Activated T-helper 17 cell treated with anti-CD3 and anti-CD28 coated beads, Interleukin-2, amount 50 U/mL, for 72 hours (primary cell): ENCODE measurements at regions not wholly inside any gene's neighbourhood (a gene's known extent, or its start where the extent isn't known, plus 50 kb on each side); places are given as distances from the start of the nearest gene placed in this dataset.

Source experiments
- ATAC-seq: fragments of 150-1000 bp; cut with Tn5 transposase; replicated peaks from 2 replicates; pipeline ENCODE4 v1.10.0; 2021; ENCODE audit warnings: mild to moderate bottlenecking, moderate library complexity
- H3K27ac Mint-ChIP-seq: one replicate; pipeline ENCODE4 v1.8.0; 2022; ENCODE audit warnings: mixed read lengths
- H3K27me3 Mint-ChIP-seq: one replicate; pipeline ENCODE4 v1.8.0; 2022; ENCODE audit warnings: mixed read lengths
- H3K36me3 Mint-ChIP-seq: one replicate; pipeline ENCODE4 v1.8.0; 2022; ENCODE audit warnings: low read depth, mild to moderate bottlenecking, mixed read lengths
- H3K4me1 Mint-ChIP-seq: one replicate; pipeline ENCODE4 v1.8.0; 2022; ENCODE audit warnings: mixed read lengths
- H3K4me3 Mint-ChIP-seq: one replicate; pipeline ENCODE4 v1.8.0; 2022; ENCODE audit warnings: mild to moderate bottlenecking, mixed read lengths
- H3K9me3 Mint-ChIP-seq: one replicate; pipeline ENCODE4 v1.8.0; 2022; ENCODE audit warnings: mixed read lengths

DNA sequence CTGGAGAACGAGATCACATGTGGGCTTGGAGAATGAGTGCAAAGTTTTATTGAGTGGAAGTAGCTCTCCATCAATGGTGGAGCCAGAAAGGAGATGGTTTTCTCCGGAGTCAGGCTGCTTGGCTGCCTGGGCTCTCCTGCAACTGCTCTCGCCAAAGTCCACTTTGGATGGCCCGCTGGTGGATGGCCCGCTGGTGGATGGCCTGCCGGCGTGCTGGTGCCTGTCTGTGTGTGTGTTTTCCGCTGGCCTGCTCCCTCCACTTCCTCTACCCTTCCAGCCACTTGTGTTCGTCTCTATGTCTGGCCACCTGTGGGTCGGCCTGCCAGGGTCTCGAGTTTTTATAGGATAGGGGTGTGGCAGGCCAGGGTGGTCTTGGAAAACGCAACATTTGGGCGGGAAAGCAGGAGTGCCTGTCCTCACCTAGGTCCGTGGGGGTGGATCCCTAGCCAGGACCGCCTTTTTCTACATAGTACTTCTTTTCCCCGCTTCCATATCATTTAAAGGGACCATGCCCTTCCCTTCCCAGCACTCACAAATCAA is 1292.1 kb upstream of the PIK3C3 start:
- H3K9me3 Mint-ChIP-seq, result peaks cover 18% of the 10 kb centered on the region

DNA sequence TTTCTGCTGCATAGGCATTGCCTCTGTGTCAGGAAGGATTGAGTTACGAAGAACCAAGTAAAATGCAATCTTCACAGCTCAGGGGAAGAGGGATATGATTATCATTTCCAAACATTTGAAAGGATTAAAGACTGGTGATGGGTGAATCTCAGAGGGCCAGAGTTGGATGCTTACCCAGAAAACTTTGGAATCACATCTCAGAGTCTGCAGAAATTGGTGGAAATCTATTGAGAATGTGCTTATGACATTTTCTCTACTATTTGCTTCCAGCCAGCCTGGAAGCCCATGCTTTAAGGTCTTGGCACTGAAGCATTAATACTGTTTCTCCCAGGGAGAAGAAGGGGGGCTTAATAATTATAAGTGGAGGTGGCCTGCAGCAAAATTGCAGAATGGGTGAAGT is 1301.4 kb upstream of the PIK3C3 start:
- ATAC-seq, result no peak
- Mint-ChIP-seq H3K36me3 (no peaks in the 10 kb centered on the region), H3K9me3 (peaks cover 27% of the 10 kb centered on the region), H3K4me1 (no peaks in the 10 kb centered on the region), H3K27ac (no peak overlapping the region), H3K4me3 (no peak overlapping the region), H3K27me3 (no peaks in the 10 kb centered on the region)

More for the DNA sequence above, 1292.1 kb upstream of the PIK3C3 start:
- no peak overlapping the region for H3K27ac Mint-ChIP-seq
- no peaks in the 10 kb centered on the region for H3K4me1 Mint-ChIP-seq
- H3K36me3 Mint-ChIP-seq, result no peaks in the 10 kb centered on the region
- ATAC-seq, result no peak
- no peak overlapping the region for H3K4me3 Mint-ChIP-seq
- H3K27me3 Mint-ChIP-seq, result no peaks in the 10 kb centered on the region

- Mint-ChIP-seq H3K27ac (no peak overlapping the region), H3K27me3 (no peaks in the 10 kb centered on the region), H3K36me3 (no peaks in the 10 kb centered on the region), H3K9me3 (peaks cover 23% of the 10 kb centered on the region), H3K4me1 (no peaks in the 10 kb centered on the region), H3K4me3 (no peak overlapping the region)
- no peak for ATAC-seq
These were observed 1302.7 kb upstream of the PIK3C3 start for GRCh38 chr18:40652321-40652720.

- H3K4me3 Mint-ChIP-seq, result no peak overlapping the region
These were observed 1303.9 kb upstream of the PIK3C3 start for GRCh38 chr18:40651163-40651562.

GRCh38 chr18:40642692-40643229 is 1312.3 kb upstream of the PIK3C3 start:
- H3K4me3 Mint-ChIP-seq, result no peak overlapping the region
- no peaks in the 10 kb centered on the region for H3K27me3 Mint-ChIP-seq
- peaks cover 17% of the 10 kb centered on the region for H3K9me3 Mint-ChIP-seq
- H3K27ac Mint-ChIP-seq, result no peak overlapping the region
- no peak for ATAC-seq
- no peaks in the 10 kb centered on the region for H3K4me1 Mint-ChIP-seq
- no peaks in the 10 kb centered on the region for H3K36me3 Mint-ChIP-seq

More at GRCh38 chr18:40651163-40651562, 1303.9 kb upstream of the PIK3C3 start:
- Mint-ChIP-seq H3K9me3 (peaks cover 23% of the 10 kb centered on the region), H3K27ac (no peak overlapping the region), H3K36me3 (no peaks in the 10 kb centered on the region), H3K4me1 (no peaks in the 10 kb centered on the region), H3K27me3 (no peaks in the 10 kb centered on the region)
- ATAC-seq, result no peak

- Mint-ChIP-seq H3K4me1 (no peaks in the 10 kb centered on the region), H3K27me3 (no peaks in the 10 kb centered on the region), H3K27ac (no peak overlapping the region), H3K4me3 (no peak overlapping the region), H3K36me3 (no peaks in the 10 kb centered on the region), H3K9me3 (peaks cover 10% of the 10 kb centered on the region)
- ATAC-seq, result no peak
These were observed 1323.7 kb upstream of the PIK3C3 start for GRCh38 chr18:40631319-40631718.

- H3K36me3 Mint-ChIP-seq, result no peaks in the 10 kb centered on the region
- no peak for ATAC-seq
- H3K27me3 Mint-ChIP-seq, result no peaks in the 10 kb centered on the region
- no peaks in the 10 kb centered on the region for H3K4me1 Mint-ChIP-seq
- no peak overlapping the region for H3K4me3 Mint-ChIP-seq
- peaks cover 9% of the 10 kb centered on the region for H3K9me3 Mint-ChIP-seq
- H3K27ac Mint-ChIP-seq, result no peak overlapping the region
These were observed 1324.5 kb upstream of the PIK3C3 start for GRCh38 chr18:40630496-40630895.

DNA sequence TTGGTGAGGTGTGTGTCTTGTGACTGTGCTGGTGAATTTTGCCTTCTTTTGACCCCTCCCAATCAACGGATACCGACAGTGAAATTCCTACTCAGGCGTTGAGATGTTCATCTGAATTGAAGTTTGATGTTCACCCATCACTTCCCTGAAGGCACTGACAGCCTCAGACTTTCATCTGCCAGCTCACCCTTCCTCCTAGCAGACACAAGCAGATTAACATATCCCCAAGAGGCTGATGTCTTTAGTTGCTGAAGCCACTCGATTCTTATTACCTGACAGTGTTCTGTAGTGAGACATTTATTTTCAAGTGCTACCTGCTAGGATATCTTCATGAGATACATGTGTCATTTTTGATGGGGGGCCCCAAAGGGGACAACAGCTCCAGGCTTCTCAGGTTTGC is 1330.1 kb upstream of the PIK3C3 start:
- Mint-ChIP-seq H3K27ac (no peak overlapping the region), H3K36me3 (no peaks in the 10 kb centered on the region), H3K9me3 (peaks cover 11% of the 10 kb centered on the region), H3K4me3 (no peak overlapping the region), H3K4me1 (no peaks in the 10 kb centered on the region), H3K27me3 (no peaks in the 10 kb centered on the region)
- ATAC-seq, result no peak

- Mint-ChIP-seq H3K27me3 (no peaks in the 10 kb centered on the region), H3K9me3 (peaks cover 17% of the 10 kb centered on the region), H3K36me3 (no peaks in the 10 kb centered on the region), H3K4me1 (no peaks in the 10 kb centered on the region), H3K4me3 (no peak overlapping the region), H3K27ac (no peak overlapping the region)
- ATAC-seq, result no peak
These were observed 1341.3 kb upstream of the PIK3C3 start for GRCh38 chr18:40613721-40614120.

DNA sequence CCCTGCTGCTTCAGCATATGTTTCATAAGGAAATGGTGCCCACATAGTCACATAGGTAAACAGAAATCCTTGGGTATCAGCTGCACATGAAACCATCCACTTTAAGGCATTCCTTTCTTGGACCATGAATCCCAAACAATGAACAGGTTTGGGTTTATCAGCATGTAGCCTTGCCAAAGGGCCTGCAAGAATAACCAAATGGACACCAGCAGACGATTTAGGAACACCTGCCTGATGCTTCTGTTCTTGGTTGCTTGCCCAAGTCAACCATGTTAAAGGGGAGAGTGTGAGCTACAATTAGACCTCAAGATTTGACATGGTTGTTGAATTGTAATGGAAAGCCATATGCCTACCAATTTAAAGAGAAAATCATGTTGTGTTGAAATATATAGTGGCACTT is 1342.7 kb upstream of the PIK3C3 start:
- Mint-ChIP-seq H3K27ac (no peak overlapping the region), H3K9me3 (peaks cover 22% of the 10 kb centered on the region), H3K36me3 (no peaks in the 10 kb centered on the region), H3K4me1 (no peaks in the 10 kb centered on the region), H3K4me3 (no peak overlapping the region), H3K27me3 (no peaks in the 10 kb centered on the region)
- no peak for ATAC-seq

DNA sequence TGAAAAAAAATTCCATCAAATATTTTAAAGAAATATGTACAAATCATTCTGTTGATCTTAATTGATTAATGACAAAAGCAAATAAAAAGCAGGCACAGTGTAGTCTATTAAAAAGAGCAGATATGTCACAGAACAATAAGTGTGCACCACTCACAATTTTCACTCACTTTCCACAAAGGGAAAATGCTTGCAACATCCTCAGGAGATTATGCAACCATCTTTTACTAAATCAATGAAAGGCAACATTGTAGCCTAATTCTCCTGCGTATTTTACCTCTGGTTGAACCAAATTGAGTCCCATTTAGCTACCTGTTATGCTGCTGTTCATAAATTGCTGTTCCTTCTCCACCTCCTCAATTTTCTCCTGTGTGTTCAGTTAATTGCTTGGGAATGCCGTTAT is 1346.8 kb upstream of the PIK3C3 start:
- Mint-ChIP-seq H3K4me3 (no peak overlapping the region), H3K27ac (no peak overlapping the region), H3K27me3 (no peaks in the 10 kb centered on the region), H3K36me3 (no peaks in the 10 kb centered on the region), H3K9me3 (peaks cover 10% of the 10 kb centered on the region), H3K4me1 (no peaks in the 10 kb centered on the region)
- ATAC-seq, result no peak

DNA sequence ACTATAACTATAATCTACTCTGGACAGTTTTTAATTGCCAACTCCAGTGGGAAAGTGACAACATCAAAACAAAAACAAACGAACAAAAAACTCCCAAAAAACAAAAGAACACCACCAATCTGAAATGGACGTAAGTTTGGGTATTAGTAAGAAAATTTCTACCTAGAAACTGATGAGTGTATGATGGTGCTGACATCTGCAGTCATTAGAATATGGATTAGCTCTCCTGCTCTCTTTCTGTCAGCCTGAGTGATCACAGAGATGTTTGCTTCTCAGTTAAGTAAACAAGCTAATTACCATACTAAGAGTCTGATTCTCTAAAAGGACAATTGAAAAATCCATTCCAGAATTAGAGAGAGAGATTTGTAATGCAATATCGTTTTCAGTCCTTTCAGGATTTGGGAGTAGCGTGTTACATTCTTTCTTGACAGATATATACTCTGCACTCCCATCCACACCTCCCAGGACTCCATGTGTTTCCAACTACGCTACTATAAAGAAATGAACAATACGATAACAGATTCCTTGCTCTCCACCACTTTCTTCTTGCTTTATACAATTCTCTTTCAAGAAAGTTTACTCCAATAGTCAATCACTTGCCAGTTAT is 1347.4 kb upstream of the PIK3C3 start:
- no peaks in the 10 kb centered on the region for H3K36me3 Mint-ChIP-seq
- peaks cover 8% of the 10 kb centered on the region for H3K9me3 Mint-ChIP-seq
- H3K4me3 Mint-ChIP-seq, result no peak overlapping the region
- H3K27ac Mint-ChIP-seq, result no peak overlapping the region
- ATAC-seq, result no peak
- no peaks in the 10 kb centered on the region for H3K27me3 Mint-ChIP-seq
- no peaks in the 10 kb centered on the region for H3K4me1 Mint-ChIP-seq

DNA sequence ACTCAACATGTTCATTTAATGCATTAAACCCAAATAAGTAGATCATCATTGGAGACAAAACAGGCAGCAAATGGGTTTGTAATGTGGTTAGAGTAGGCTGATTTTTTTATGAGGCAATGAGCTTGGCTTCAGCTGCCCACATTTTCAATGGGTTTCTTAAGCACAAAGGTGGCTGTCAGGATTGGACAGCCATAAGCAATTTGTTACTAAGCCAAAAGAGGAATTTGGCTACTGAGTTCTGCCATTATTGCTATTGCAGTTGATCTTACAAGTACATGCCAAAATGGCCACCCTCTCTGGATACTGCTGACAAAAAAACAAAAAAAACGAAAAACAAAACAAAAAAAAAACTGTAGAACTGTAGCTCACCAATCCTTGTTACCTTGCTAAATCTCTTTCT is 1348.0 kb upstream of the PIK3C3 start:
- H3K9me3 Mint-ChIP-seq, result peaks cover 8% of the 10 kb centered on the region
- no peaks in the 10 kb centered on the region for H3K4me1 Mint-ChIP-seq
- no peak overlapping the region for H3K4me3 Mint-ChIP-seq
- H3K27ac Mint-ChIP-seq, result no peak overlapping the region
- H3K36me3 Mint-ChIP-seq, result no peaks in the 10 kb centered on the region
- no peak for ATAC-seq
- no peaks in the 10 kb centered on the region for H3K27me3 Mint-ChIP-seq

DNA sequence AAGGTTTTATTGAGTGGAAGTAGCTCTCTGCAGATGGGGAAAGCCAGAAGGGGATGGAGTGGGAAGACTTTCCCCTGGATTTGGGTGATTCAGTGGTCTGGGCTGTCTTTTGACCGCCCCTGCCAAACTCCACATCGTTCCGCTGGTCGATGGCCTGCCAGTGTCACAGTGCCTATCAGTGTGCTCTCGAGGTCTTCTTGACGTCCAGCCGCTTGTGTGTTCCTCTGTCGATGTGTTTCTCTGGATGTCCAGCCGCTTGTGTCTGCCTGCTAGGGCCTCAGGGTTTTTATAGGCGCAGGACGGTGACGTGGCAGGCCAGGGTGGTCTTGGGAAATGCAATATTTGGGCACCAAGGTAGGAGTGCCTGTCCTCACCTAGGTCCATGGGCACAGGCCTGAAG is 1371.4 kb upstream of the PIK3C3 start:
- H3K27ac Mint-ChIP-seq, result no peak overlapping the region
- H3K27me3 Mint-ChIP-seq, result no peaks in the 10 kb centered on the region
- no peaks in the 10 kb centered on the region for H3K4me1 Mint-ChIP-seq
- H3K36me3 Mint-ChIP-seq, result no peaks in the 10 kb centered on the region
- H3K4me3 Mint-ChIP-seq, result no peak overlapping the region
- ATAC-seq, result no peak
- H3K9me3 Mint-ChIP-seq, result peaks cover under 1% of the 10 kb centered on the region

DNA sequence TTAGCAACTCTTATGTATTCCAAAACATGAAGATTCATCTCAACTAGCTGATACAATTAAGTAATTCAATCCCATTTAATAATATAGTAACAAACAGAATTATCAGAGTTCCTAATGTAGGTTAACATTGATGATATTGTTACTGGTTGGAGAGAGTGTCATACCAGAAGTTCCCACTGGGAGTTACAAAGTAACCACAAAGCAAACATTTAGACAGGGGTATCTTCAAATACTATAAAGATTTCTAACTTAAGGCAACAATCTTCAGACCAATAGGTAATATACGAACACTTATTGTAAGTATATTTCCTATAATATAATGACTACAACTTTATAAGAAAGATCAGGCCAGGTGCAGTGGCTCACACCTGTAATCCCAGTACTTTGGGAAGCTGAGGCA is 1372.9 kb upstream of the PIK3C3 start:
- no peaks in the 10 kb centered on the region for H3K4me1 Mint-ChIP-seq
- H3K9me3 Mint-ChIP-seq, result no peaks in the 10 kb centered on the region
- H3K27ac Mint-ChIP-seq, result no peak overlapping the region
- no peak overlapping the region for H3K4me3 Mint-ChIP-seq
- H3K36me3 Mint-ChIP-seq, result no peaks in the 10 kb centered on the region
- no peaks in the 10 kb centered on the region for H3K27me3 Mint-ChIP-seq
- no peak for ATAC-seq
